Keratinocyte (primary cell): ENCODE measurements at regions not wholly inside any gene's neighbourhood (a gene's known extent, or its start where the extent isn't known, plus 50 kb on each side); places are given as distances from the start of the nearest gene placed in this dataset.

Experiments used
- DNase-seq: peaks from one replicate; pipeline ENCODE4 v3.0.0-alpha.2; 2011; ENCODE audit warnings: low read depth, missing footprints, low spot score
- FAIRE-seq: peaks from 2 replicates; lab custom pipeline; 2011; peaks lifted over from hg19 to GRCh38; lab: Jason Lieb, UNC
- H2AFZ ChIP-seq: 2 replicates; pipeline ENCODE4 v1.6.0; 2012; ENCODE audit warnings: low read length, control low read depth, inconsistent platforms; ENCODE audit not compliant: control insufficient read depth
- H3K27ac ChIP-seq: 2 replicates; pipeline ENCODE4 v1.5.1; 2011; ENCODE audit warnings: low read length; ENCODE audit not compliant: control insufficient read depth, insufficient read depth
- H3K27me3 ChIP-seq: 3 replicates; pipeline ENCODE4 v1.6.0; 2011; ENCODE audit warnings: low read length; ENCODE audit not compliant: control insufficient read depth, insufficient read depth; ENCODE audit errors: extremely low read depth
- H3K36me3 ChIP-seq, 2 experiments: 2 replicates in 1 of 2; 3 replicates in 1 of 2; pipeline ENCODE4 v1.5.1; 2011; ENCODE audit warnings: low read length in 2 of 2, mild to moderate bottlenecking in 1 of 2; ENCODE audit not compliant: control insufficient read depth in 2 of 2, insufficient read depth in 2 of 2; ENCODE audit errors: extremely low read depth in 1 of 2
- H3K4me1 ChIP-seq: 3 replicates; pipeline ENCODE4 v1.5.1; 2011; ENCODE audit warnings: low read length; ENCODE audit not compliant: control insufficient read depth, insufficient read depth; ENCODE audit errors: extremely low read depth
- H3K4me2 ChIP-seq: 3 replicates; pipeline ENCODE4 v1.6.0; 2011; ENCODE audit warnings: low read depth, low read length; ENCODE audit not compliant: control insufficient read depth, insufficient read depth; ENCODE audit errors: extremely low read depth
- H3K4me3 ChIP-seq, 3 experiments: fragments of 200-600 bp in 1 of 3; sonication (generic) in 1 of 3; 2 replicates in 2 of 3; 3 replicates in 1 of 3; pipeline ENCODE4 v1.5.1; 2011 to 2016; ENCODE audit warnings: low read length in 3 of 3, mild to moderate bottlenecking in 3 of 3, control low read depth in 2 of 3, inconsistent platforms in 1 of 3, low read depth in 1 of 3, mixed read lengths in 1 of 3, mixed run types in 1 of 3, moderate library complexity in 1 of 3; ENCODE audit not compliant: control insufficient read depth in 2 of 3, insufficient read depth in 2 of 3; ENCODE audit errors: extremely low read depth in 1 of 3
- H3K79me2 ChIP-seq: 2 replicates; pipeline ENCODE4 v1.6.0; 2012; ENCODE audit warnings: low read length; ENCODE audit not compliant: control insufficient read depth, insufficient read depth
- H3K9ac ChIP-seq: 3 replicates; pipeline ENCODE4 v1.6.0; 2011; ENCODE audit warnings: low read length; ENCODE audit not compliant: control insufficient read depth, insufficient read depth; ENCODE audit errors: extremely low read depth
- H3K9me1 ChIP-seq: 3 replicates; pipeline ENCODE4 v1.6.0; 2011; ENCODE audit warnings: low read length; ENCODE audit not compliant: control insufficient read depth, insufficient read depth; ENCODE audit errors: extremely low read depth
- H3K9me3 ChIP-seq: 2 replicates; pipeline ENCODE4 v1.5.1; 2012; ENCODE audit warnings: low read depth, low read length; ENCODE audit not compliant: control insufficient read depth
- H4K20me1 ChIP-seq: 3 replicates; pipeline ENCODE4 v1.6.0; 2011; ENCODE audit warnings: low read length; ENCODE audit not compliant: control insufficient read depth, insufficient read depth; ENCODE audit errors: extremely low read depth
- EZH2 ChIP-seq: IDR thresholded peaks from one replicate; pipeline ENCODE4 v1.6.1; 2012; ENCODE audit warnings: inconsistent platforms, mild to moderate bottlenecking, low read length, moderate library complexity
- dilution Hi-C: fragments of 300-500 bp; cut with MboI; formaldehyde crosslinking; loops from one replicate; pipeline ENCODE4 v1.7.0; 2020; ENCODE audit warnings: low sequenced_read_pairs; ENCODE audit not compliant: extremely low pct_ligation_motif_present
- TF ChIP-seq, protein P1 (sequence below), 3 experiments: IDR thresholded peaks in 1 of 3; conservative IDR thresholded peaks in 1 of 3; optimal IDR thresholded peaks in 1 of 3; 2 replicates in 2 of 3; 3 replicates in 1 of 3; pipeline versions ENCODE3 to v1.5.1; 2011; ENCODE audit warnings: low read length in 3 of 3, mild to moderate bottlenecking in 3 of 3, moderate library complexity in 2 of 3, control low read depth in 1 of 3, inconsistent platforms in 1 of 3; ENCODE audit not compliant: insufficient read depth in 2 of 3; ENCODE audit errors: extremely low read depth in 1 of 3

DNA sequence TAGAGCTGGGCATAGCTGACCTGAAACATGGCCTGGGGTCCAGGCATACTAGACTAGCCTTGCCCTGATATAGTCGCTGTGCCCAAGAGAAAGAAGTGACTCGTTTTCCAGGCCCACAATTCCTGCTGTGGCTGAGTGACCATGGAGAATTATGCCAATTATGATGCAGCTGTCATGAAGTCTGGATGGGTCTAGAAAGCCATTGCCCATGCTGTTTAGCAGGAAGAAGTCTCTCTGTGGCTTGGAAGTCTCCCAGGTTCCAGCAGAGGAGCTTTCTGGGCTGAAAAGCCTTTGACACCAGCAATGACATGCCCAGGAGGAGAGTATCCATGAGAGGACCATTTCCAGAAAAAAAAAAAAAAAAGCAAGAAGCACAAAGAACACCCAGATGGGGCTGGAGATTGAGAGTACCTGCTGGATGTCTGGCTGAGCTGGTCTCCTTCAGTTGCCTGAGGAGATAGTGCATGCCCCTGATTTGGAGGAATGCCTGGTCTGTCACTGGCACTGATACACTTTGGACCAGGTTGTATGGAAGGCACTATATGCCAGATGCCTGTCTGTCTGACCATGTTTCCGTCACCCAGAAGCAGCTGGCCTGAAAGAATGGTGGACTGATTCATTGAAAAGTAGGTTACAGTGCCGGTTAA is 128.0 kb upstream of the EPB41L4A start:
- FAIRE-seq = no peak
- H3K4me2 ChIP-seq = no peak overlapping the region

GRCh38 chr5:112548246-112548881 is 129.3 kb upstream of the EPB41L4A start:
- no peaks in the 10 kb centered on the region for H3K27me3 ChIP-seq
- H4K20me1 ChIP-seq = no peaks in the 10 kb centered on the region
- no peak overlapping the region for H3K4me2 ChIP-seq
- no peak for TF ChIP-seq EZH2
- TF ChIP-seq, protein P1, sequence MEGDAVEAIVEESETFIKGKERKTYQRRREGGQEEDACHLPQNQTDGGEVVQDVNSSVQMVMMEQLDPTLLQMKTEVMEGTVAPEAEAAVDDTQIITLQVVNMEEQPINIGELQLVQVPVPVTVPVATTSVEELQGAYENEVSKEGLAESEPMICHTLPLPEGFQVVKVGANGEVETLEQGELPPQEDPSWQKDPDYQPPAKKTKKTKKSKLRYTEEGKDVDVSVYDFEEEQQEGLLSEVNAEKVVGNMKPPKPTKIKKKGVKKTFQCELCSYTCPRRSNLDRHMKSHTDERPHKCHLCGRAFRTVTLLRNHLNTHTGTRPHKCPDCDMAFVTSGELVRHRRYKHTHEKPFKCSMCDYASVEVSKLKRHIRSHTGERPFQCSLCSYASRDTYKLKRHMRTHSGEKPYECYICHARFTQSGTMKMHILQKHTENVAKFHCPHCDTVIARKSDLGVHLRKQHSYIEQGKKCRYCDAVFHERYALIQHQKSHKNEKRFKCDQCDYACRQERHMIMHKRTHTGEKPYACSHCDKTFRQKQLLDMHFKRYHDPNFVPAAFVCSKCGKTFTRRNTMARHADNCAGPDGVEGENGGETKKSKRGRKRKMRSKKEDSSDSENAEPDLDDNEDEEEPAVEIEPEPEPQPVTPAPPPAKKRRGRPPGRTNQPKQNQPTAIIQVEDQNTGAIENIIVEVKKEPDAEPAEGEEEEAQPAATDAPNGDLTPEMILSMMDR (optimal IDR thresholded peaks at IDR 0.05 in 1 of 3, IDR thresholded peaks at IDR 0.05 in 1 of 3, conservative IDR thresholded peaks at IDR 0.05 in 1 of 3; ENCODE audit: extremely low read depth in 1 of 3, insufficient read depth in 2 of 3, low read length in 3 of 3) = no peak
- H2AFZ ChIP-seq = no peak overlapping the region
- no peak overlapping the region for H3K27ac ChIP-seq
- no peaks in the 10 kb centered on the region for H3K4me1 ChIP-seq
- no peak overlapping the region for H3K9ac ChIP-seq
- H3K79me2 ChIP-seq = no peaks in the 10 kb centered on the region
- H3K36me3 ChIP-seq = no peaks in the 10 kb centered on the region
- dilution Hi-C loops = loop anchor here (25.0 kb wide), 1 partner anchor 214 kb away; no protein-coding TSS in a partner anchor
- no peak overlapping the region for H3K4me3 ChIP-seq
- DNase-seq = no peak
- no peaks in the 10 kb centered on the region for H3K9me1 ChIP-seq
- FAIRE-seq = no peak
- no peaks in the 10 kb centered on the region for H3K9me3 ChIP-seq

More for the DNA sequence above, 128.0 kb upstream of the EPB41L4A start:
- Histone ChIP-seq H3K79me2 (no peaks in the 10 kb centered on the region), H2AFZ (no peak overlapping the region), H3K9ac (no peak overlapping the region), H3K4me3 (no peak overlapping the region), H3K36me3 (no peaks in the 10 kb centered on the region), H3K27me3 (no peaks in the 10 kb centered on the region), H3K9me1 (no peaks in the 10 kb centered on the region), H3K4me1 (no peaks in the 10 kb centered on the region), H3K27ac (no peak overlapping the region), H3K9me3 (no peaks in the 10 kb centered on the region), H4K20me1 (no peaks in the 10 kb centered on the region)
- dilution Hi-C loops = loop anchor here (25.0 kb wide), 1 partner anchor 215 kb away; no protein-coding TSS in a partner anchor
- DNase-seq = no peak
- TF ChIP-seq, protein P1 (optimal IDR thresholded peaks at IDR 0.05 in 1 of 3, IDR thresholded peaks at IDR 0.05 in 1 of 3, conservative IDR thresholded peaks at IDR 0.05 in 1 of 3; ENCODE audit: extremely low read depth in 1 of 3, insufficient read depth in 2 of 3, low read length in 3 of 3) = no peak
- TF ChIP-seq EZH2 = no peak
